Chondrocyte (in vitro differentiated cells): ENCODE measurements at regions not wholly inside any gene's neighbourhood (a gene's known extent, or its start where the extent isn't known, plus 50 kb on each side); places are given as distances from the start of the nearest gene placed in this dataset.

ENCODE experiments used
- DNase-seq: peaks from one replicate; pipeline ENCODE4 v3.0.0; 2021; ENCODE audit warnings: mixed read lengths, low spot score
- H3K27ac Mint-ChIP-seq: one replicate; pipeline ENCODE4 v1.8.0; 2021; ENCODE audit warnings: mild to moderate bottlenecking, moderate library complexity, mixed read lengths; ENCODE audit not compliant: unreplicated experiment
- H3K27me3 Mint-ChIP-seq: 2 replicates; pipeline ENCODE4 v1.8.0; 2021; ENCODE audit warnings: low read depth, mixed read lengths
- H3K36me3 Mint-ChIP-seq: 2 replicates; pipeline ENCODE4 v1.8.0; 2021; ENCODE audit warnings: low read depth, mixed read lengths
- H3K4me1 Mint-ChIP-seq: 2 replicates; pipeline ENCODE4 v1.8.0; 2021; ENCODE audit warnings: low read depth, mild to moderate bottlenecking, mixed read lengths
- H3K4me3 Mint-ChIP-seq: one replicate; pipeline ENCODE4 v1.8.0; 2021; ENCODE audit warnings: mild to moderate bottlenecking, moderate library complexity, mixed read lengths; ENCODE audit not compliant: unreplicated experiment
- H3K9me3 Mint-ChIP-seq: 2 replicates; pipeline ENCODE4 v1.8.0; 2021; ENCODE audit warnings: low read depth, mixed read lengths
- TF ChIP-seq, protein P1 (sequence below): fragments of 200-600 bp; sonication (generic); IDR thresholded peaks from 2 replicates; pipeline ENCODE4 v1.5.0; 2021; ENCODE audit warnings: antibody characterized with exemption, mild to moderate bottlenecking, moderate library complexity

- Mint-ChIP-seq H3K36me3 (no peaks in the 10 kb centered on the region), H3K4me1 (no peaks in the 10 kb centered on the region), H3K9me3 (no peaks in the 10 kb centered on the region), H3K27ac (no peak overlapping the region), H3K27me3 (peaks cover 22% of the 10 kb centered on the region), H3K4me3 (no peak overlapping the region)
- no peak for DNase-seq
- TF ChIP-seq, protein P1, sequence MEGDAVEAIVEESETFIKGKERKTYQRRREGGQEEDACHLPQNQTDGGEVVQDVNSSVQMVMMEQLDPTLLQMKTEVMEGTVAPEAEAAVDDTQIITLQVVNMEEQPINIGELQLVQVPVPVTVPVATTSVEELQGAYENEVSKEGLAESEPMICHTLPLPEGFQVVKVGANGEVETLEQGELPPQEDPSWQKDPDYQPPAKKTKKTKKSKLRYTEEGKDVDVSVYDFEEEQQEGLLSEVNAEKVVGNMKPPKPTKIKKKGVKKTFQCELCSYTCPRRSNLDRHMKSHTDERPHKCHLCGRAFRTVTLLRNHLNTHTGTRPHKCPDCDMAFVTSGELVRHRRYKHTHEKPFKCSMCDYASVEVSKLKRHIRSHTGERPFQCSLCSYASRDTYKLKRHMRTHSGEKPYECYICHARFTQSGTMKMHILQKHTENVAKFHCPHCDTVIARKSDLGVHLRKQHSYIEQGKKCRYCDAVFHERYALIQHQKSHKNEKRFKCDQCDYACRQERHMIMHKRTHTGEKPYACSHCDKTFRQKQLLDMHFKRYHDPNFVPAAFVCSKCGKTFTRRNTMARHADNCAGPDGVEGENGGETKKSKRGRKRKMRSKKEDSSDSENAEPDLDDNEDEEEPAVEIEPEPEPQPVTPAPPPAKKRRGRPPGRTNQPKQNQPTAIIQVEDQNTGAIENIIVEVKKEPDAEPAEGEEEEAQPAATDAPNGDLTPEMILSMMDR, result no peak
These were observed 57.9 kb upstream of the GRIA1 start for GRCh38 chr5:153432583-153432982.

DNA sequence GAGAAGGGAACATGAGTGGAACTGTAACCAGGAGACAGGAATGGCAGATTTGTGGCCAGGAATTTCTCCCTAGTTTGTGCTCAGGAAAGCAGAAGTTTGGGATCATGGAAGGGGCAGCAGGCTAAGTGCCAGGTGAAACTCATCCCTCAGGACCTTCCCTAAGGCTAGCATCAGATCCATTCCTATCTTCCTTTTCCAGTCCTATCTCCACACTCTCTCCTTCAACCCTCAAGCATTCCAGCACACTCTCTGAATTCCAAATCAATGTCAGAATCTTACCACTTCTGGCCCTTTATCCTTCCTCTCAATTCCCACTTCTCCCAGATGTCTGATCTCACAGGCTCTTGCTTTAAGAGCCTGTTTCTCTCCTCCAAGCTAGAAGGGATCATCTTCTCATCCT, 53.2 kb upstream of the GRIA1 start:
- H3K27me3 Mint-ChIP-seq, result peaks cover 15% of the 10 kb centered on the region
- H3K4me3 Mint-ChIP-seq, result no peak overlapping the region
- no peak for DNase-seq
- no peaks in the 10 kb centered on the region for H3K36me3 Mint-ChIP-seq
- no peak overlapping the region for H3K27ac Mint-ChIP-seq
- TF ChIP-seq, protein P1, result no peak
- no peaks in the 10 kb centered on the region for H3K9me3 Mint-ChIP-seq
- H3K4me1 Mint-ChIP-seq, result peaks cover 4% of the 10 kb centered on the region

DNA sequence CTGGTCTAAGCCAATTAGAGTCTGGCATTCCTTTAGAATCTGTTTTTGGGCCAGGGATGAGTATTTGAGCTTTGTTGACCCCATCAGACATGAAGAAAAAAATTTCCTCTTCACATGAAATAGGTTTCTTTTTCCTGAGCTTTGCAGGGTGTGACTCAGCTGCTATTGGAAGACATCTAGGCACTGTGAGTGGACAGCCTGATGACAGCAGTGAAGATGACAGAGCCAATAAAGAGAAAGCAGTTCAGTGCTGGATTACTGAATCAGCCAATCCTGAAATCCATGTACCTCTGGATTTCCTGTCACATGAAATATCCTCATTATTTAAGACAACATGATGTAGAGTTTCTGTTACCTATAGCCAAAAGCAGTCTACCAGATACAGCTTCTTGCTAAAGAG, 51.3 kb upstream of the GRIA1 start:
- TF ChIP-seq, protein P1, result no peak
- no peak overlapping the region for H3K27ac Mint-ChIP-seq
- peaks cover 13% of the 10 kb centered on the region for H3K27me3 Mint-ChIP-seq
- H3K4me1 Mint-ChIP-seq, result peaks cover 4% of the 10 kb centered on the region
- no peak for DNase-seq
- no peaks in the 10 kb centered on the region for H3K9me3 Mint-ChIP-seq
- H3K4me3 Mint-ChIP-seq, result no peak overlapping the region
- H3K36me3 Mint-ChIP-seq, result no peaks in the 10 kb centered on the region
